PC-3 (cell line): ENCODE measurements at regions not wholly inside any gene's neighbourhood (a gene's known extent, or its start where the extent isn't known, plus 50 kb on each side); places are given as distances from the start of the nearest gene placed in this dataset.

Experiments
- ATAC-seq: fragments of 200-7000 bp; cut with Tn5 transposase; 2 replicates; pipeline ENCODE4 v1.9.1; 2020; ENCODE audit warnings: mild to moderate bottlenecking, moderate library complexity
- BruUV-seq: library from RNA; stranded (reverse); fragments of 400-500 nt; replicated peaks from 2 replicates; lab custom pipeline; 2021; lab: Mats Ljungman, UMichigan
- CTCF ChIA-PET: fragments of 300-600 bp; sonication (Branson Sonifier 250); formaldehyde crosslinking; loops from one replicate; lab custom pipeline; 2022; ENCODE audit warnings: antibody characterized with exemption; lab: Charles Lee
- POLR2A ChIA-PET: fragments of 300-600 bp; sonication (Branson Sonifier 250); formaldehyde crosslinking; loops from one replicate; lab custom pipeline; 2022; ENCODE audit warnings: antibody characterized with exemption; ENCODE audit not compliant: unreplicated experiment; lab: Charles Lee
- DNase-seq: peaks from one replicate; pipeline ENCODE4 v3.0.0-alpha.2; 2015
- H2AFZ ChIP-seq: fragments of 300-600 bp; sonication (generic); 2 replicates; pipeline ENCODE4 v1.6.0; 2016; ENCODE audit warnings: antibody characterized with exemption, low read length
- H3F3A ChIP-seq: fragments of 300-600 bp; sonication (generic); one replicate; pipeline ENCODE4 v1.6.0; 2017; ENCODE audit warnings: antibody characterized with exemption, low read length, control low read depth, mild to moderate bottlenecking; ENCODE audit not compliant: unreplicated experiment
- H3K27ac ChIP-seq: fragments of 300-600 bp; sonication (generic); 2 replicates; pipeline ENCODE4 v1.5.1; 2016; ENCODE audit warnings: mild to moderate bottlenecking, low read length
- H3K27me3 ChIP-seq: fragments of 300-600 bp; sonication (generic); 2 replicates; pipeline ENCODE4 v1.6.1; 2016; ENCODE audit warnings: low read length, mixed read lengths
- H3K36me3 ChIP-seq: fragments of 300-600 bp; sonication (generic); 2 replicates; pipeline ENCODE4 v1.6.1; 2016; ENCODE audit warnings: low read depth, mixed run types, low read length, mixed read lengths
- H3K4me1 ChIP-seq: fragments of 300-600 bp; sonication (generic); 2 replicates; pipeline ENCODE4 v1.5.1; 2016; ENCODE audit warnings: low read length; ENCODE audit not compliant: insufficient read depth
- H3K4me2 ChIP-seq: fragments of 300-600 bp; sonication (generic); 2 replicates; pipeline ENCODE4 v1.6.0; 2016; ENCODE audit warnings: low read length
- H3K4me3 ChIP-seq: fragments of 300-600 bp; sonication (generic); 2 replicates; pipeline ENCODE4 v1.5.1; 2016; ENCODE audit warnings: mild to moderate bottlenecking, low read length, mixed read lengths
- H3K79me2 ChIP-seq: fragments of 300-600 bp; sonication (generic); 2 replicates; pipeline ENCODE4 v1.6.1; 2017; ENCODE audit warnings: low read length, mixed read lengths
- H3K9ac ChIP-seq: fragments of 300-600 bp; sonication (generic); 2 replicates; pipeline ENCODE4 v1.6.0; 2016; ENCODE audit warnings: mild to moderate bottlenecking, low read length
- H3K9me2 ChIP-seq: fragments of 300-600 bp; sonication (generic); replicated peaks from 2 replicates; pipeline ENCODE4 v1.6.1; 2016; ENCODE audit warnings: mixed run types, low read length, mixed read lengths
- H3K9me3 ChIP-seq: fragments of 300-600 bp; sonication (generic); 2 replicates; pipeline ENCODE4 v1.6.1; 2016; ENCODE audit warnings: low read length, mixed read lengths
- H4K20me1 ChIP-seq: fragments of 300-600 bp; sonication (generic); 2 replicates; pipeline ENCODE4 v1.6.1; 2016; ENCODE audit warnings: low read length, mixed read lengths
- CTCF ChIP-seq: fragments of 300-600 bp; sonication (generic); conservative IDR thresholded peaks from 2 replicates; pipeline ENCODE4 v1.5.1; 2017; ENCODE audit warnings: antibody characterized with exemption, low read depth, mild to moderate bottlenecking, low read length
- EZH2 ChIP-seq: fragments of 300-600 bp; sonication (generic); IDR thresholded peaks from one replicate; pipeline ENCODE4 v1.6.1; 2017; ENCODE audit warnings: antibody characterized with exemption, mild to moderate bottlenecking, low read length; ENCODE audit not compliant: unreplicated experiment
- EZH2phosphoT487 ChIP-seq: fragments of 300-600 bp; sonication (generic); IDR thresholded peaks from 2 replicates; pipeline ENCODE4 v1.6.1; 2018; ENCODE audit warnings: mild to moderate bottlenecking, antibody characterized with exemption, low read length, borderline replicate concordance
- intact Hi-C: fragments of 100-400 bp; cut with micrococcal nuclease; formaldehyde crosslinking; loops from 2 replicates; pipeline ENCODE4 v1.9.0; 2023

GRCh38 chr10:64156166-64156565 lies 635.0 kb downstream of the REEP3 start:
- H2AFZ ChIP-seq = no peak overlapping the region
- ChIA-PET CTCF (no interaction called here), POLR2A (no interaction called here)
- H3K9me3 ChIP-seq = no peaks in the 10 kb centered on the region
- H4K20me1 ChIP-seq = no peaks in the 10 kb centered on the region
- intact Hi-C loops = no loop called here
- H3K27me3 ChIP-seq = no peaks in the 10 kb centered on the region
- no peaks in the 10 kb centered on the region for H3K4me1 ChIP-seq
- H3K4me2 ChIP-seq = no peak overlapping the region
- H3K9me2 ChIP-seq = no peaks in the 10 kb centered on the region
- BruUV-seq = no TSS peak
- no peak for TF ChIP-seq EZH2phosphoT487
- TF ChIP-seq EZH2 = no peak
- no peak for TF ChIP-seq CTCF
- no peaks in the 10 kb centered on the region for H3K36me3 ChIP-seq
- H3K27ac ChIP-seq = no peak overlapping the region
- ATAC-seq (no peak), DNase-seq (no peak)
- H3F3A ChIP-seq = no peaks in the 10 kb centered on the region
- no peaks in the 10 kb centered on the region for H3K79me2 ChIP-seq
- no peak overlapping the region for H3K9ac ChIP-seq
- no peak overlapping the region for H3K4me3 ChIP-seq

- POLR2A ChIA-PET = no interaction called here
- no TSS peak for BruUV-seq
Measured at GRCh38 chr10:64158551-64158950, 637.4 kb downstream of the REEP3 start.

More at GRCh38 chr10:64158551-64158950, 637.4 kb downstream of the REEP3 start:
- no peak overlapping the region for H3K4me3 ChIP-seq
- no peaks in the 10 kb centered on the region for H3K9me2 ChIP-seq
- no peak overlapping the region for H3K4me2 ChIP-seq
- no peaks in the 10 kb centered on the region for H3K79me2 ChIP-seq
- H3K36me3 ChIP-seq = no peaks in the 10 kb centered on the region
- no peak overlapping the region for H3K27ac ChIP-seq
- no peaks in the 10 kb centered on the region for H4K20me1 ChIP-seq
- ATAC-seq = no peak
- no peaks in the 10 kb centered on the region for H3K4me1 ChIP-seq
- H3K9ac ChIP-seq = no peak overlapping the region
- no peaks in the 10 kb centered on the region for H3K9me3 ChIP-seq
- TF ChIP-seq EZH2 (no peak), EZH2phosphoT487 (no peak), CTCF (no peak)
- intact Hi-C loops = no loop called here
- DNase-seq = no peak
- CTCF ChIA-PET = no interaction called here
- H3F3A ChIP-seq = no peaks in the 10 kb centered on the region
- no peaks in the 10 kb centered on the region for H3K27me3 ChIP-seq
- H2AFZ ChIP-seq = no peak overlapping the region
